ENCODE measurements at regions not wholly inside any gene's neighbourhood (a gene's known extent, or its start where the extent isn't known, plus 50 kb on each side); places are given as distances from the start of the nearest gene placed in this dataset.
"Not testable (repeated sequence)": the region's sequence is repeated elsewhere in the genome, so short reads cannot be mapped to it uniquely, and the experiment has no call there.

GRCh38 chr17:71780596-71780995 is 340.2 kb upstream of the SOX9 start:
- H3K4me3 Mint-ChIP-seq, result no peak overlapping the region
- H3K9me3 Mint-ChIP-seq, result peaks cover 5% of the 10 kb centered on the region
- ATAC-seq (no peak), DNase-seq (no peak)
- no peaks in the 10 kb centered on the region for H3K36me3 Mint-ChIP-seq (ENCODE audit: low read depth)
- no peaks in the 10 kb centered on the region for H3K27me3 Mint-ChIP-seq
- no peak overlapping the region for H3K27ac Mint-ChIP-seq
- H3K4me1 Mint-ChIP-seq, result no peaks in the 10 kb centered on the region

- not testable (repeated sequence) for H3K4me3 Mint-ChIP-seq; ATAC-seq; DNase-seq; H3K9me3 Mint-ChIP-seq; H3K27me3 Mint-ChIP-seq; H3K27ac Mint-ChIP-seq; H3K4me1 Mint-ChIP-seq; H3K36me3 Mint-ChIP-seq (ENCODE audit: low read depth)
Measured at GRCh38 chr17:71782021-71782420, 338.8 kb upstream of the SOX9 start.

GRCh38 chr17:71790791-71791190 is 330.0 kb upstream of the SOX9 start:
- Mint-ChIP-seq H3K4me3 (no peak overlapping the region), H3K27ac (no peak overlapping the region), H3K9me3 (peaks cover 11% of the 10 kb centered on the region), H3K36me3 (ENCODE audit: low read depth) (no peaks in the 10 kb centered on the region), H3K27me3 (no peaks in the 10 kb centered on the region), H3K4me1 (no peaks in the 10 kb centered on the region)
- no peak for ATAC-seq
- DNase-seq, result no peak

- H3K4me1 Mint-ChIP-seq, result no peaks in the 10 kb centered on the region
- H3K4me3 Mint-ChIP-seq, result no peak overlapping the region
- no peaks in the 10 kb centered on the region for H3K36me3 Mint-ChIP-seq (ENCODE audit: low read depth)
- peaks cover 11% of the 10 kb centered on the region for H3K9me3 Mint-ChIP-seq
- no peak for DNase-seq
- no peak overlapping the region for H3K27ac Mint-ChIP-seq
- no peaks in the 10 kb centered on the region for H3K27me3 Mint-ChIP-seq
- no peak for ATAC-seq
Measured at GRCh38 chr17:71791311-71791710, 329.5 kb upstream of the SOX9 start.

- no peak for DNase-seq
- Mint-ChIP-seq H3K9me3 (peaks cover 7% of the 10 kb centered on the region), H3K27me3 (no peaks in the 10 kb centered on the region), H3K4me1 (no peaks in the 10 kb centered on the region), H3K36me3 (ENCODE audit: low read depth) (no peaks in the 10 kb centered on the region), H3K4me3 (no peak overlapping the region), H3K27ac (no peak overlapping the region)
- no peak for ATAC-seq
Measured at GRCh38 chr17:71792966-71793365, 327.9 kb upstream of the SOX9 start.

GRCh38 chr17:71793518-71793917 is 327.3 kb upstream of the SOX9 start:
- ATAC-seq, result no peak
- Mint-ChIP-seq H3K4me3 (no peak overlapping the region), H3K4me1 (no peaks in the 10 kb centered on the region), H3K27me3 (no peaks in the 10 kb centered on the region), H3K36me3 (ENCODE audit: low read depth) (no peaks in the 10 kb centered on the region), H3K9me3 (peaks cover 6% of the 10 kb centered on the region), H3K27ac (no peak overlapping the region)
- no peak for DNase-seq

GRCh38 chr17:71798701-71799100 is 322.1 kb upstream of the SOX9 start:
- peaks cover 4% of the 10 kb centered on the region for H3K9me3 Mint-ChIP-seq
- no peak for DNase-seq

GRCh38 chr17:71799657-71800056 is 321.2 kb upstream of the SOX9 start:
- Mint-ChIP-seq H3K9me3 (peaks cover 2% of the 10 kb centered on the region), H3K27ac (no peak overlapping the region), H3K4me1 (no peaks in the 10 kb centered on the region), H3K36me3 (ENCODE audit: low read depth) (no peaks in the 10 kb centered on the region), H3K27me3 (no peaks in the 10 kb centered on the region), H3K4me3 (no peak overlapping the region)
- DNase-seq (no peak), ATAC-seq (no peak)

More at GRCh38 chr17:71798701-71799100, 322.1 kb upstream of the SOX9 start:
- Mint-ChIP-seq H3K27me3 (no peaks in the 10 kb centered on the region), H3K4me3 (no peak overlapping the region), H3K27ac (no peak overlapping the region), H3K4me1 (no peaks in the 10 kb centered on the region), H3K36me3 (ENCODE audit: low read depth) (no peaks in the 10 kb centered on the region)
- no peak for ATAC-seq

- peaks cover 4% of the 10 kb centered on the region for H3K9me3 Mint-ChIP-seq
- no peaks in the 10 kb centered on the region for H3K27me3 Mint-ChIP-seq
- no peak for DNase-seq
- H3K4me3 Mint-ChIP-seq, result no peak overlapping the region
- no peaks in the 10 kb centered on the region for H3K4me1 Mint-ChIP-seq
- H3K27ac Mint-ChIP-seq, result no peak overlapping the region
- no peaks in the 10 kb centered on the region for H3K36me3 Mint-ChIP-seq (ENCODE audit: low read depth)
- no peak for ATAC-seq
Measured at GRCh38 chr17:71801301-71801700, 319.5 kb upstream of the SOX9 start.

GRCh38 chr17:71802663-71803062 is 318.2 kb upstream of the SOX9 start:
- ATAC-seq (no peak), DNase-seq (no peak)
- no peaks in the 10 kb centered on the region for H3K4me1 Mint-ChIP-seq
- no peaks in the 10 kb centered on the region for H3K36me3 Mint-ChIP-seq (ENCODE audit: low read depth)
- no peak overlapping the region for H3K27ac Mint-ChIP-seq
- no peak overlapping the region for H3K4me3 Mint-ChIP-seq
- H3K27me3 Mint-ChIP-seq, result no peaks in the 10 kb centered on the region
- H3K9me3 Mint-ChIP-seq, result peaks cover 8% of the 10 kb centered on the region

DNA sequence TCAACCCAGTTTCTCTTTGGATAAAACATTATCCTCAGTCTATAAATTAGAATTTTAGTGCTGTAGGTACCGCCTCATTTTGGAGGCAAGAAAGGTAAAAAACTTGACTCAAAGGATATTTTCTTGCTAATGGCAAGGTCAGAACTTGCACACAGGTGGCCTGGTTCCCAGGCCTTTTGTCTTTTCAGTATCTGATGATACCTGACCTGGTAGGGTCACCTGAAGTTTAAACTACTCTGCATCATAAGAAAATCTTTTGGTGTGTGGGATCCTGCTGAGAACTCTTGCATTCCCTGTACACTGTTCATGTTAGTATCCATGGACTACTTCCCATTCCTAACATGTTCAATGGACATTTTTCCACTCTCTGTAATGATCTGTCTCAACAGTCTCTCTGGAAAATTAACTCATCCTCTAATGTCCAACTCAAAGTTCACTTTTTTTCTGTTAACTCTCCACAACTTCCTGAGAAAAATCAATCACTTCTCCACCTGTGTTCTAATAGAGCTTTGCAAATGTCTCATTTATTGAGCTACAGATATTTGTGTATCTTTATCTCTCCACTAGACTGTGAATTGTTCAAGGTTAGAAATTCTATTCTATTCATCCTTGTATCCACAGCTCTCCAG is 317.1 kb upstream of the SOX9 start:
- no peaks in the 10 kb centered on the region for H3K4me1 Mint-ChIP-seq
- no peaks in the 10 kb centered on the region for H3K27me3 Mint-ChIP-seq
- DNase-seq (no peak), ATAC-seq (no peak)
- no peak overlapping the region for H3K4me3 Mint-ChIP-seq
- H3K27ac Mint-ChIP-seq, result no peak overlapping the region
- H3K36me3 Mint-ChIP-seq (ENCODE audit: low read depth), result no peaks in the 10 kb centered on the region
- H3K9me3 Mint-ChIP-seq, result peaks cover 9% of the 10 kb centered on the region

- H3K4me1 Mint-ChIP-seq, result no peaks in the 10 kb centered on the region
- no peak for ATAC-seq
Measured at GRCh38 chr17:71809537-71809936, 311.3 kb upstream of the SOX9 start.

DNA sequence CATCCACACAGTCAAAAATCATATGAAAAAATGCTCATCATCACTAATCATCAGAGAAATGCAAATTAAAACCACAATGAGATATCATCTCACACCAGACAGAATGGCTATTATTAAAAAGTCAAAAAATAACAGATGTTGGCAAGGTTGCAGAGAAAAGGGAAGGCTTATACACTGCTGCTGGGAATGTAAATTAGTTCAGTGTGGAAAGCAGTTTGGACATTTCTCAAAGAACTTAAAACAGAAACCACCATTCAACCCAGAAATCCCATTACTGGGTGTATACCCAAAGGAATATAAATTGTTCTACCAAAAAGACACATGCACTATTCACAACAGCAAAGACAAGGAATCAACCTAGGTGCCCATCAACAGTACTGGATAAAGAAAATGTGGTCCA is 307.0 kb upstream of the SOX9 start:
- not testable (repeated sequence) for ATAC-seq

More at GRCh38 chr17:71809537-71809936, 311.3 kb upstream of the SOX9 start:
- Mint-ChIP-seq H3K27me3 (no peaks in the 10 kb centered on the region), H3K4me3 (no peak overlapping the region), H3K36me3 (ENCODE audit: low read depth) (no peaks in the 10 kb centered on the region), H3K9me3 (peaks cover 24% of the 10 kb centered on the region), H3K27ac (no peak overlapping the region)
- no peak for DNase-seq

DNA sequence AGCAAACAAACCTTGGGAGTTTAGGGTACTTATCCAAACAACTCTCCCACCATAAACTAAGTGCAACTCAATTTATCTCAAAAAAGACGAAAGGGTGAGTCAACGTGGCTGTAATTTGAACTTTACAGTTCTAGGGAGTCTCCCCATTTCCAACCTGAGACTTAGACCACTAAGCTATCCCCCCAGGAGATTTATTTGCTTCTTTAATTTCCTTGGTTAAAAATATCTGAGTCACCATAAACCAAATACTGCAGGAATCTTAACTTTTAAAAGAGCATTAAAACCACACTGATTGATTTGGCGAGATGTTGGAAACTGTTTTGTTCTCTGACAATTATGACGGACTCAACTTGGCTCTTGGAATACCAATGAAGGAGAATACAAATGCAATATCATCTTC is 299.3 kb upstream of the SOX9 start:
- Mint-ChIP-seq H3K27me3 (no peaks in the 10 kb centered on the region), H3K4me3 (no peak overlapping the region), H3K36me3 (ENCODE audit: low read depth) (no peaks in the 10 kb centered on the region), H3K4me1 (no peaks in the 10 kb centered on the region), H3K9me3 (peaks cover 3% of the 10 kb centered on the region), H3K27ac (no peak overlapping the region)
- no peak for DNase-seq
- ATAC-seq, result no peak

More for the DNA sequence above, 307.0 kb upstream of the SOX9 start:
- H3K27me3 Mint-ChIP-seq; H3K4me3 Mint-ChIP-seq; H3K36me3 Mint-ChIP-seq (ENCODE audit: low read depth); DNase-seq; H3K4me1 Mint-ChIP-seq; H3K27ac Mint-ChIP-seq: not testable (repeated sequence)
- H3K9me3 Mint-ChIP-seq, result peaks cover 16% of the 10 kb centered on the region

DNA sequence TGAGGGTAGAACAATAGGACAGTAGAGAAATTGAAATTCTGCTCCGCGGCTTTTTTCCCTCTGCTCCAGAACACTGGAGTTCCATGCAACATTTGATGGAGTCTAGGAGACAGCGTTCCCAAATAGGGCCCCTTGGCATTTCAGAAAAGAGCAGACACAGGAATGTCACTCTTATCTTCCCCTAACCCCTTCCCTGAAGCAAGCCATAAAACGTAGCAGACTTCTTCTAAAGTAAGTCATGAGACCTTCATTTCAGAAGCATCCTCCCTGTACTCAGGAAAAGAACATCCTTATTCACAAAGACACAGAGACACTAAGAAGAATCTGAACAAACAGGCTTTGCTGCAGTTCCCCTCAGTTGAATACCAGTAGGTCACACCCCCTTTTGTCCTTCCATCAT is 296.1 kb upstream of the SOX9 start:
- H3K4me1 Mint-ChIP-seq, result no peaks in the 10 kb centered on the region
- ATAC-seq, result no peak

DNA sequence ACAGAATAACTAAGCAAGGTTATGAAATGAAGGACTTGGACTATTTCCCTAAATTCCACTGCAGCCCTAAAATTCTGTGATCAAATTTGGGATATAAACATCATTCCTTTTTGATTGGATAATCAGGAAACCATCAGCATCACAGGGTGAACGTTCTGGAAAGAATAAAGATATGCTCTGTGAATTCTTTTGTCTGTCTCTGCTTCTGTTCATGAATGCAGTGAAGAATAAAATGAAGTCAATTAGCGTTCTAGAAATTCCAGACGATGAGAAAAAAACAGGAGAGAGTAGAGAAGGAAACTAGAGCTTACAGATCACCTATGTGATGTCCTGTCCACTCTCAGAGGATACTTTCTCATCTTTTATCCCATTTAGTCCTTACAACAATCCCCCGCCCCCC is 295.1 kb upstream of the SOX9 start:
- H3K9me3 Mint-ChIP-seq, result peaks cover 3% of the 10 kb centered on the region
- H3K36me3 Mint-ChIP-seq (ENCODE audit: low read depth), result no peaks in the 10 kb centered on the region
- no peak overlapping the region for H3K27ac Mint-ChIP-seq
- no peaks in the 10 kb centered on the region for H3K27me3 Mint-ChIP-seq
- DNase-seq, result no peak
- H3K4me1 Mint-ChIP-seq, result no peaks in the 10 kb centered on the region
- no peak for ATAC-seq
- no peak overlapping the region for H3K4me3 Mint-ChIP-seq

More for the DNA sequence above, 296.1 kb upstream of the SOX9 start:
- no peaks in the 10 kb centered on the region for H3K36me3 Mint-ChIP-seq (ENCODE audit: low read depth)
- H3K4me3 Mint-ChIP-seq, result no peak overlapping the region
- no peak for DNase-seq
- no peak overlapping the region for H3K27ac Mint-ChIP-seq
- H3K27me3 Mint-ChIP-seq, result no peaks in the 10 kb centered on the region
- peaks cover 3% of the 10 kb centered on the region for H3K9me3 Mint-ChIP-seq

Data from activated naive CD8-positive, alpha-beta T cell treated with anti-CD3 and anti-CD28 coated beads, Interleukin-2, amount 50 U/mL, for 24 hours (primary cell).